ENCODE measurements at regions not wholly inside any gene's neighbourhood (a gene's known extent, or its start where the extent isn't known, plus 50 kb on each side); places are given as distances from the start of the nearest gene placed in this dataset.
A peak's percentile ranks its signal among the peaks of the same experiment; 100 is the strongest.

- WGBS (ENCODE audit: missing lambda C conversion rate): 37% methylated on average over 4 of the region's 4 CpGs
- TF ChIP-seq TFCP2L1 (CRISPR knock-in tag; IDR thresholded peaks at IDR 0.05): no peak
- no peak for TF ChIP-seq SREBF2 (IDR thresholded peaks at IDR 0.05)
- no peak for TF ChIP-seq FOXS1 (CRISPR knock-in tag; IDR thresholded peaks at IDR 0.05)
- no peak for TF ChIP-seq MYC (IDR thresholded peaks at IDR 0.05; ENCODE audit: borderline replicate concordance, low read length)
- no peak for TF ChIP-seq ZNF302 (CRISPR knock-in tag; IDR thresholded peaks at IDR 0.05)
- no peak for TF ChIP-seq MAZ (IDR thresholded peaks at IDR 0.05; ENCODE audit: borderline replicate concordance, low read depth, low read length)
- TF ChIP-seq FOSB (CRISPR knock-in tag; IDR thresholded peaks at IDR 0.05): no peak
- TF ChIP-seq CBX2 (IDR thresholded peaks at IDR 0.05; ENCODE audit: borderline replicate concordance, low read depth): no peak
- TF ChIP-seq RNF2 (IDR thresholded peaks at IDR 0.05; ENCODE audit: borderline replicate concordance, low read depth): no peak
- no peak for TF ChIP-seq RAD21 (conservative IDR thresholded peaks at IDR 0.05 in 1 of 2, IDR thresholded peaks at IDR 0.05 in 1 of 2)
- no peak for TF ChIP-seq NPAS2 (CRISPR knock-in tag; IDR thresholded peaks at IDR 0.05; ENCODE audit: borderline replicate concordance)
- TF ChIP-seq ZSCAN20 (CRISPR knock-in tag; IDR thresholded peaks at IDR 0.05): no peak
- TF ChIP-seq BHLHE40 (IDR thresholded peaks at IDR 0.05; ENCODE audit: low read depth, low read length): no peak
- TF ChIP-seq JUN (IDR thresholded peaks at IDR 0.05): no peak
- ChIA-PET CTCF (interaction anchor here (0.5 kb wide), 1 partner anchor 37 kb away, joined by 4 read pairs; no protein-coding TSS in a partner anchor), POLR2A (no interaction called here)
- FAIRE-seq (no peak), DNase-seq (ENCODE audit: low read depth in 1 of 2, low spot score in 1 of 2) (no peak), ATAC-seq (no peak)
- H3K9me3 ChIP-seq: no peaks in the 10 kb centered on the region
- H3K4me3 ChIP-seq: no peak overlapping the region
- no peak overlapping the region for H3K4me2 ChIP-seq
- no peak overlapping the region for H3K27ac ChIP-seq
- H3K4me1 ChIP-seq: no peaks in the 10 kb centered on the region
These were observed 1092.1 kb upstream of the PRKX start for GRCh38 chrX:4805502-4805901.

GRCh38 chrX:4800756-4801155, 1087.3 kb upstream of the PRKX start:
- WGBS (ENCODE audit: missing lambda C conversion rate): 49% methylated on average over 4 of the region's 4 CpGs
- FAIRE-seq (no peak), ATAC-seq (no peak), DNase-seq (ENCODE audit: low read depth in 1 of 2, low spot score in 1 of 2) (no peak)
- TF ChIP-seq MYC (IDR thresholded peaks at IDR 0.05; ENCODE audit: borderline replicate concordance, low read length): no peak
- TF ChIP-seq HOXB5 (CRISPR knock-in tag; IDR thresholded peaks at IDR 0.05): no peak
- no peak for TF ChIP-seq E2F6 (IDR thresholded peaks at IDR 0.05; ENCODE audit: borderline replicate concordance, low read depth)
- TF ChIP-seq HDAC2 (IDR thresholded peaks at IDR 0.05): no peak
- no peak for TF ChIP-seq ATOH8 (CRISPR knock-in tag; IDR thresholded peaks at IDR 0.05; ENCODE audit: low read depth)
- TF ChIP-seq HOXB13 (CRISPR knock-in tag; IDR thresholded peaks at IDR 0.05; ENCODE audit: low read depth): no peak
- no peak for TF ChIP-seq MAZ (IDR thresholded peaks at IDR 0.05; ENCODE audit: borderline replicate concordance, low read depth, low read length)
- no peak for TF ChIP-seq EHMT2 (IDR thresholded peaks at IDR 0.05; ENCODE audit: low read depth)
- H3K4me1 ChIP-seq: no peaks in the 10 kb centered on the region
- no peak overlapping the region for H3K4me2 ChIP-seq
- no peaks in the 10 kb centered on the region for H3K9me3 ChIP-seq
- ChIA-PET POLR2A (no interaction called here), CTCF (no interaction called here)
- no peak overlapping the region for H3K4me3 ChIP-seq
- H3K27ac ChIP-seq: no peak overlapping the region

- peak in 1 of 2 experiments; percentile 23 for DNase-seq (ENCODE audit: low read depth in 1 of 2, low spot score in 1 of 2)
- ChIA-PET CTCF (no interaction called here), POLR2A (no interaction called here)
- TF ChIP-seq CHD2 (IDR thresholded peaks at IDR 0.05; ENCODE audit: low read length, partially characterized antibody) (no peak), TFCP2L1 (CRISPR knock-in tag; IDR thresholded peaks at IDR 0.05) (no peak), RAD21 (conservative IDR thresholded peaks at IDR 0.05 in 1 of 2, IDR thresholded peaks at IDR 0.05 in 1 of 2) (peak in 1 of 2 experiments; percentile 39; a peak in 2 of 5 replicates), ZNF302 (CRISPR knock-in tag; IDR thresholded peaks at IDR 0.05) (no peak), HOXA7 (CRISPR knock-in tag; IDR thresholded peaks at IDR 0.05) (no peak), SREBF2 (IDR thresholded peaks at IDR 0.05) (no peak), ESRRA (IDR thresholded peaks at IDR 0.05; ENCODE audit: borderline replicate concordance, low read length) (no peak), CTCF (IDR thresholded peaks at IDR 0.05) (0 out of 3 replicates have a peak, but pooled peaks have one; percentile 10), E2F6 (IDR thresholded peaks at IDR 0.05; ENCODE audit: borderline replicate concordance, low read depth) (no peak)
- H3K4me3 ChIP-seq: no peak overlapping the region
- no peaks in the 10 kb centered on the region for H3K4me1 ChIP-seq
- FAIRE-seq: peak; percentile 43
- no peak overlapping the region for H3K4me2 ChIP-seq
- ATAC-seq: peak in 1 of 2 experiments; percentile 50; a peak in 1 of 6 replicates
- no peak overlapping the region for H3K27ac ChIP-seq
- H3K9me3 ChIP-seq: no peaks in the 10 kb centered on the region
- 48% methylated on average over 1 of the region's 1 CpG for WGBS (ENCODE audit: missing lambda C conversion rate)
These were observed 1074.5 kb upstream of the PRKX start for GRCh38 chrX:4787971-4788370.

All from A549 (cell line).